SH-SY5Y (cell line): ENCODE measurements at regions not wholly inside any gene's neighbourhood (a gene's known extent, or its start where the extent isn't known, plus 50 kb on each side); places are given as distances from the start of the nearest gene placed in this dataset.

ENCODE experiments used
- GATA2 ChIP-seq: IDR thresholded peaks from 2 replicates; pipeline ENCODE4 v1.6.1; 2011; ENCODE audit warnings: mild to moderate bottlenecking, low read depth, low read length
- GATA3 ChIP-seq: IDR thresholded peaks from 2 replicates; pipeline ENCODE4 v1.6.1; 2011; ENCODE audit warnings: low read depth, mild to moderate bottlenecking, low read length, moderate library complexity

DNA sequence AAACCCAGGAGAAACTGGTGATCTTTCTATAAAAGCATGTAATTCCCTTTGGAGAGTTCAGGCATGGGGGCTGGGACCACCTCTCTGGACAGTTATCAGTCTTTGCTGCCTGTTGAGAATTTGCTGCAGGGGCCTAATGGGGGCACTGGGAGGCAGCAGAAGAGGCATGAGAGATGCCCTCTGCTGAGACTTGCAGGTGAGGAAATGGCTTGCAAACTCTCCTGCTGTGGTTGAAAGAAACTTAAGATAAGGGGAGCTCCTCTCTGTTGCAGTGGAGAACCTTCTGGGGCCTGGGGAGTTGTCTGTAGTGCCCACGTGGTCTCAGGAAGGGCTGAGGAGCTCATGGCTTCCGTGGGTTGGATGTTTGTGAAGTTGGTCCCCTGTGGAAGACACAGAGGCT lies 301.1 kb upstream of the FOXF1 start:
- TF ChIP-seq GATA3 (no peak), GATA2 (no peak)

DNA sequence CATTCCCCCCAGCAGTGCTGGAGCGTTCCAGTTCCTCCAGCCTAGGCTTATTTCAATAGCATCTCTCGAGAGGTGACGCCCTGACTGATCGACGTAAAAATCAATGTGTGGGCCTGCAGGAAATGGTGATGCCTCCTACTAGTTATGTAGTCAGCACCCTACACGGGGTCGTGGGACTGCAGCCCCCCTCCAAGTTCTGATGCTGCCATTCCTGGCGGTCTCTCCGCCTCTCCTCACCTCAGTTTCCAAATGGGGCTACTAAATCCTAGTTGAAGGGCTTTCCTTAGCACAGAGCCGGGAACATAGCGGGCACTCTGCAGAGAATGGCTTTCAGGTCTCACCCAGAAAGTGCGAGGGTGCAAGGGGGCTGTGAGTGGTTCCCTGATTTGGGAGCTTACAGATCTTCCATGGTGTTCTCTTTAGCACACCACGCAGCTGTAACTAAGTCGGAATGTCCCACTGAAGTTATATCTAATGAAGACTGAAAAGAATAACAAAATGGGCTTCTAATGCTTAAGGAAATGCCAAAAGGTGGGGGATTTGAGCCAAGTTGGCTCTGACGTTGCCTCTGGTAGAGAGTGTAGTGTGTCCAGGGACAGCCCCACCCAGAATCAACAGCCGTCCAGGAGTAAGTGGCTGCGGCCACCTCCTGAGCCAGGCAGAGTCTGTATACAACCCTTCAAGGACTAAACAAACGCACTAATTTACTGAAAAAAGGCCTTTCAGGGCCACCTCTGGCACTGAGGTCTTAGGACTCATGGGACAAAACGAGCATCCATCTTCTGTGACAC lies 299.7 kb upstream of the FOXF1 start:
- no peak for TF ChIP-seq GATA2
- TF ChIP-seq GATA3 = no peak

DNA sequence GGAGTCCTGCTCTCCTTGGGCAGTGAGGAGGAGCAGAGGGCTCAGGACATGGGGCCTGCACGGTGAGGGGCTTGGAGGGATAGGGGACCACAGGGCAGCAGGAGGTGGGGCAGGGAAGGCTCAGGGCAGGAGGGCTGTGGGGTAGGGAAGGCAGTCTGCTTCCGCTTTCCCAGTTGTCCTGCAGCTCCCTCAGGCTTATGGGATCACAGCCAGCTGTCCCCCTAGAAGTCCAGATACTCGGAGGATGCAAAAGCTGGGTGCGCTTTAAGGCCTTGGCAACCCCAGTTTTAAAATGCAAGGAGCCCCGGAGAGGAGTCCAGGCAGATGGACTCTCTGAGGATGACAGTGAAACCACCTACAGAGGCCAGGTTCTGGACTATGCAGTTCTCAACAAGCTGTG lies 299.1 kb upstream of the FOXF1 start:
- TF ChIP-seq GATA3 (no peak), GATA2 (no peak)

DNA sequence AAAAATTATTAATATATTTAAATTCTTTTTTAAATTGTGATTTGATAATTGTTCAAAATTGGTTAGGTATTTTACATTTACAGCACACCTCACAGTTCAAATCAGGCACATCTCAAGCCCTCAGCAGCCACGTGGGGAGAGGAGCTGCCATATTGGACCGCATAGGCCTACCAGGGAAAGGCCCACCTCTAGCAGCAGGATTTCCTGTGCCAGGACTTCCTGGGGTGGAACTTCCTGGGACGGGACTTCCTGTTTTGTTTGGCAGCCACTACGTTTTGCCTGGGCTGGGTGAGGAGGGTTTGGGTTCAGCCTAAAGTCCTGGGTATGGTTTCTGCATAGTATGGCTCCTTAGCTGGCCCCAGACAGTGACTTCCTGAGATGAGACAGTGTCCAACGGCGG lies 298.5 kb upstream of the FOXF1 start:
- no peak for TF ChIP-seq GATA3
- no peak for TF ChIP-seq GATA2

GRCh38 chr16:86212706-86213436 lies 297.5 kb upstream of the FOXF1 start:
- TF ChIP-seq GATA2 (no peak), GATA3 (no peak)

DNA sequence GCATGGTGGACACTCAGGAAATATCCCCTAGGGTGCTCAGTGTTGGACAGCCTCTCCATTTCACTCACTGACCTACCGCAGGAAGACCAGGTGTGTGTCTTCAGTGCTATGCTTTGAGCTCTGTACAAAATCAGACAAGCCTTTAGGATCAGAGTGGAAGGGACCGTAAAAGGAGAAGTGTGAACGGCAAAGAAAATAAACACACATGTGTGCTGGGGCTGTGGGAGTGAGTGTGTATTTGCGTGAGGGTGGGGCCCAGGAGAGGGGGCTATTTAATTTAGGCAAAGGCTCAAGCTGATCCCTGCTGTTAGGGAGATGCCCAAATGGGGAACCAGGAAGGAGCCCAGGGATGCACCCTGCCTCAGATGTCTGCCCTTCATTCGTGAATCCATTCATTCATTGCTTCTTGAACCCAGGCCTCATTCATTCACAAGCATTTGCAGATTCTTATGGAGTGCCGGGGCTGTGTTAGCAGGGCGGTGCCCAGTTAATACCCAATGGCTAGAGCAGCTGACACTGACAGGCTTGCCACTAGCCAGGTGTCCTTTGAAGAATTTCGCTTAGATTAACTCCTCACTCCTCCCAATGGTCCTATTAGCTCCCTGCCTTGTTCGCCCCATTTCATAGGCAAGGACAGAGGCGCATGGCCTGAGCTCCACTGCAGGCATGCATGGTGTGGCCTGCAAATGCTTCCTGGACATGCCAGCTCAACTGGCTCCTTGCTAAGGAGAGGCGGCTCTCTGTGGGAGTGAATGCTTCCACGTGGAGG lies 296.7 kb upstream of the FOXF1 start:
- no peak for TF ChIP-seq GATA2
- no peak for TF ChIP-seq GATA3

DNA sequence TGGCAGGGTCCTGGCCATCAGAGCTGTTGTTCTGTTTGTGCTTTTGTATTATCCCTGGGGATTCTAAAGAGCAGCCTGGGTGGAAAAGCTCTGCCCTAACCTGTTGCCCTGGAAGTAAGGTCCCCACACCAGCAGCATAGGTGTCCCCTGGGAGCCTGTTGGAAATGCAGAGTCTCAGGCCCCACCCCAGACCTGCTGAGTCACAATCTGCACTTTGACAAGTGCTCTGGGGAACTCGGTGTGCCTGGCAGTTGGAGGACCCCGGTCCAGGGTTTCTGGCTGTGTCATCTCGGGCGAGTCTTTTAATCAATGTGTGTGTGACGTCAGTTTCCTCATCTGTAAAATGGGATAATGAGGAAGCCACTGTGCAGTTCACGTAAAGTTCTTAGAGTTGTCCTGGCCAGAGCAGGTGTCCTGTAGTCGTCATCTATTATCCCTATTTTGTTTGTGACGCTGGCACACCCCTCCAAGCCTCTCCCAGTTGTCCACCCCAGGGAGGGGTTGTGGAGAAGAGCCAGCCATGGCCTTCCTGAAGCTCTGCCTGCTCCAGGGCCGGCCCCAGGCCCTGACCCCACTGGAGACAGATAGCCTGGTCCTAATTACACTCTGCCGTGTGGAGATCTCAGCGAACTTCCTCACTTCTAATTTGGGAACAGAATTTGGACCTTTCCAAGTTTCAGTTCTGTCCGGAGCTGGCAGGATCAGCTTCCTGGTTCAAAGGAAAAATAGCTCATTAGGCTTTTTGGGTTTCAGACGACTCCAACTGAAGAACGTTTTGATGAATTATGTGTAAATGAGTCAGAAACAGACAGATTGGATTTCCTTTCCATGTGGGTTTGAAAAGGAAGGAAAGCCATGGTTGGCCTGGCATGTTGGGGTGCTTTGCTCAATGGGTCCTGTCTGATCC lies 295.7 kb upstream of the FOXF1 start:
- TF ChIP-seq GATA2 = no peak
- TF ChIP-seq GATA3 = no peak

DNA sequence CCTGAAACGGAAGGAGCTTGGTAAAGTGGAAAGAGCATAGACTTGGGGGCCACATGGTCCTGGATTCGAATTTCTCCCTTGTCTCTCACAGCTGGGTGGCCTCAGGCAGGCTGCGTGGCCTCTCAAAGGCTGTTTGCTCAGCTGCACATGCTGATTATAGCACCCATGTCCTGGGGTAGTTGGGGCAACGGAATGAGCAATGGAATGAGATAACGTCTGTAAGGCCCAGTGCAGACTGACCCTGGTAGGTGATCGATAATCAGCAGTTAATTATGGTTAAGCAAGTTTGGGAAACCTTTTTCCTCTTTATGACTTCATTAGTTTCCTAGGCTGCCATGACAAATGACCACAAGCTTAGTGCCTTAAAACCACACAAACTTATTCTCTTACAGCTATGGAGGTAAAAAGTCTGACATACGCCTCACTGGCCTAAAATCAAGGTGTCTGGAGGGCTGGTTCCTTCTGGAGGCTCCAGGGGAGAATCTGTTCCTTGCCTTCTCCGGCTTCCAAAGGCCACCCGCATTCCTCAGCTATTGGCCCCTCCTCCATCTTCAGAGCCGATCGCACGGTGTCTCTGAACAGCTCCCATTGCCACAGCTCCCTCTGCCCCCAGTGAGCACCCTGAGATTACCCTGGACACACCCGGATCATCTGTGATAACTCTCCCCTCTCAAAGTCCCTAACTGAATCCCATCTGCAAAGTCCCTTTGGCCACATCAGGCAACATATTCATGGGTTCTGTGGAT lies 294.9 kb upstream of the FOXF1 start:
- no peak for TF ChIP-seq GATA2
- no peak for TF ChIP-seq GATA3

DNA sequence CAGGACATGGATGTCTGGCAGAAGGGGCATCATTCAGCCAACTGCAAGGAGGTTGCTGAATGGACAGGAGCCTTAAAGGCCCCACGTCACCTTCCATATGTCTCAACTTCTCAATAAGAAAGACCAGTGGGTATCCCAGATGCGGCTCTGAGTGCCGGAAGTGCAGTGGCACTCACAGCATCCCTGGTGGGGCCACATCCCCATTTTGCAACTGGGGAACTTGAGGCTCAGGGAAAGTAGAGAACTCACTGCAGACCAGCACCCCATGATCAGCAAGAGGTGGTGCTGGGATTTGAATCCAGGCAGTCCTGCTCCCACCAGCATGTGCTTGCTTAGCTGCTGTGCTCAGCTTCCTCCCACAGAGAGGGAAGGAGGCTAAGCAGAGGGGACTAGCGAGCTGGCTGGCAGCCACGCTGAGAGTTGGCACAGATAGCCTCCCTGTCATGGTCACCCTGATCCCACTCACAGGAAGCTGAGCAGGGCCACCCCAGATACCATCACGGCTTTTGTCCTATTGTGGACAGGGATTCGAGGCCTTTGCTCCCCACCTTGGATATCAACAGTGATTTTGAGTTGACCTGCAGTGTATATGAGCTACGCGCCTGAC lies 294.2 kb upstream of the FOXF1 start:
- TF ChIP-seq GATA3 = no peak
- no peak for TF ChIP-seq GATA2

DNA sequence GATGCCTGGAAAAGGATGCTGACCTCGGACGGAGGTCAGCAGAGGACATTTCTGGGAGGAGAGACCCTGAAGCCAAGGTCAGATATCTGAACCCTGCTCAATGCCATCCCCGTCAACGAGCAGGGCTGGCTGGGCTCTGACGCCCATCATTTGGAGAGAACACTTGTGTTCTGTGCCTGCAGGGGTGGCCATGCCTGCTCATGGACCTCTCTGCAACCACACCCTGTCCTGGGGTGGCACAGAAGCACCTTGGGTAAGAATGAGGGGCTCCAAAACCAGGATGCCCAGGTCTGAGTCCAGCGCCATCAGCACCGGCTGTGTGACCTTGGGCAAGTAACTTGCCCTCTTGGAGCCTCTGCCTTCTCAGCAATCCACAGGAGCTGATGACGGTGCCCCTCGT lies 293.7 kb upstream of the FOXF1 start:
- TF ChIP-seq GATA2 (no peak), GATA3 (no peak)

- no peak for TF ChIP-seq GATA2
These were observed 293.1 kb upstream of the FOXF1 start for GRCh38 chr16:86217001-86217890.

DNA sequence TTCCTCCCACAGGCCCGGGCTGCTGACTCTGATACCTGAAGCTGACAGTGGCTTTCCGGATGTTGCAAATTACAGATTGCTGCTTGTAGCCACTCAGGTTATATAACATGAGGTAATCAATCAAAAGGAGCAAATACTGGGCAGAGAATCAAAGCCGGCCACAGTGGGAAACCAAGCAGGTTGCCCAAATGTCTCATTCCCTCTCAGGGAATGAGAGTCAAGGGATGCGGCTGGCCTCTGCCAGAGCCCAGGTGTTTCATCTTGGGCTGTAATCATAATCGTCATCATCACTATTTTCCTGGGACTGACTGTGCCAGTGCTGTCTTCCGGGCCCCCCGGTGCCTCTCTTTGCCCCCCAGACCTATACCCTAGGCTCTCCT lies 292.4 kb upstream of the FOXF1 start:
- TF ChIP-seq GATA2 = no peak
- no peak for TF ChIP-seq GATA3
